K562 (cell line): ENCODE measurements at regions not wholly inside any gene's neighbourhood (a gene's known extent, or its start where the extent isn't known, plus 50 kb on each side); places are given as distances from the start of the nearest gene placed in this dataset.

Experiments used
- ATAC-seq: fragments of 200-7000 bp; cut with Tn5 transposase; 3 replicates; pipeline ENCODE4 v1.9.1; 2020; ENCODE audit warnings: moderate library complexity
- BruUV-seq: library from RNA; stranded (reverse); fragments of 400-500 nt; replicated peaks from 2 replicates; lab custom pipeline; 2021; lab: Mats Ljungman, UMichigan
- CTCF ChIA-PET: fragments of 300-600 bp; formaldehyde crosslinking; extraction: SDS; loops from one replicate; lab custom pipeline; 2021; ENCODE audit warnings: low intra/inter-chr PET ratio; lab: Yijun Ruan, JAX
- POLR2A ChIA-PET: fragments of 300-600, 350-650 bp; sonication (Branson Sonifier 250); formaldehyde crosslinking; extraction: SDS; loops from one replicate; lab custom pipeline; 2021; ENCODE audit warnings: antibody characterized with exemption, inconsistent platforms; lab: Yijun Ruan, JAX
- DNase-seq, 4 experiments: peaks; one replicate each; pipeline versions ENCODE4 v3.0.0 to v3.0.0-alpha.2; 2011 to 2018; ENCODE audit warnings: low spot score in 3 of 4, mixed read lengths in 3 of 4; ENCODE audit errors: extremely low read depth in 1 of 4
- FAIRE-seq: peaks from 2 replicates; lab custom pipeline; 2011; peaks lifted over from hg19 to GRCh38; lab: Jason Lieb, UNC
- H2AFZ ChIP-seq: 2 replicates; pipeline ENCODE4 v1.6.0; 2011; ENCODE audit warnings: low read depth, low read length, control low read depth, inconsistent platforms
- H3K27ac ChIP-seq: fragments of 200-600 bp; 3 replicates; pipeline ENCODE4 v1.8.0; 2011; ENCODE audit warnings: low read depth, mild to moderate bottlenecking, control low read depth, inconsistent platforms, low read length, moderate library complexity, mixed read lengths; ENCODE audit errors: extremely low read depth
- H3K27me3 ChIP-seq, 2 experiments: fragments of 300-600 bp in 1 of 2; 2 replicates in 1 of 2; 3 replicates in 1 of 2; pipeline versions ENCODE4 v1.6.0 to v1.8.0; 2011; ENCODE audit warnings: inconsistent platforms in 2 of 2, low read length in 2 of 2, mild to moderate bottlenecking in 1 of 2, mixed read lengths in 1 of 2, moderate library complexity in 1 of 2; ENCODE audit not compliant: control insufficient read depth in 2 of 2, insufficient read depth in 2 of 2
- H3K36me3 ChIP-seq: fragments of 300-600 bp; 3 replicates; pipeline ENCODE4 v1.8.0; 2011; ENCODE audit warnings: mild to moderate bottlenecking, low read length, inconsistent platforms; ENCODE audit not compliant: control insufficient read depth, insufficient read depth
- H3K4me1 ChIP-seq, 2 experiments: fragments of 200-600 bp in 1 of 2; replicated peaks in 1 of 2; 2 replicates in 1 of 2; 3 replicates in 1 of 2; pipeline versions ENCODE4 v1.5.1 to v1.8.0; 2011; ENCODE audit warnings: inconsistent platforms in 2 of 2, low read length in 2 of 2, mild to moderate bottlenecking in 1 of 2, mixed read lengths in 1 of 2, moderate library complexity in 1 of 2; ENCODE audit not compliant: control insufficient read depth in 2 of 2, insufficient read depth in 2 of 2
- H3K4me2 ChIP-seq: 2 replicates; pipeline ENCODE4 v1.6.1; 2011; ENCODE audit warnings: low read length, control low read depth, inconsistent platforms, mixed read lengths; ENCODE audit not compliant: insufficient read depth
- H3K4me3 ChIP-seq: fragments of 200-600 bp; sonication (generic), shearing (Covaris generic); 2 replicates; pipeline ENCODE4 v1.5.1; 2016; ENCODE audit warnings: control low read depth, inconsistent platforms
- H3K79me2 ChIP-seq: fragments of 200-600 bp; 3 replicates; pipeline ENCODE4 v1.8.0; 2011; ENCODE audit warnings: low read length, inconsistent platforms; ENCODE audit not compliant: control insufficient read depth, insufficient read depth
- H3K9ac ChIP-seq, 2 experiments: 2 replicates each; pipeline versions ENCODE4 v1.6.0 to v1.6.1; 2011; ENCODE audit warnings: low read depth in 2 of 2, low read length in 2 of 2, control low read depth in 1 of 2, inconsistent platforms in 1 of 2, mild to moderate bottlenecking in 1 of 2, mixed read lengths in 1 of 2; ENCODE audit not compliant: insufficient read depth in 1 of 2
- H3K9me1 ChIP-seq: one replicate; pipeline ENCODE4 v1.6.0; 2011; ENCODE audit warnings: inconsistent platforms, mild to moderate bottlenecking, low read length, moderate library complexity; ENCODE audit not compliant: control insufficient read depth, insufficient read depth
- H3K9me3 ChIP-seq: replicated peaks from 2 replicates; pipeline ENCODE4 v1.5.1; 2011; ENCODE audit warnings: low read depth, low read length, inconsistent platforms; ENCODE audit not compliant: control insufficient read depth, insufficient read depth
- H4K20me1 ChIP-seq: replicated peaks from 2 replicates; pipeline ENCODE4 v1.6.1; 2011; ENCODE audit warnings: low read length, inconsistent platforms, mixed read lengths; ENCODE audit not compliant: control insufficient read depth, insufficient read depth
- FOSL1 ChIP-seq: fragments of 200-800 bp; sonication (Bioruptor generic); conservative IDR thresholded peaks from 2 replicates; pipeline ENCODE4 v1.6.1; 2016; ENCODE audit warnings: missing genetic modification characterization, missing compliant biosample characterization
- PTBP1 ChIP-seq: fragments of 200-400 bp; formaldehyde crosslinking; IDR thresholded peaks from 2 replicates; pipeline ENCODE4 v1.6.1; 2017; ENCODE audit warnings: low read depth, low read length
- RFX5 ChIP-seq: IDR thresholded peaks from 2 replicates; pipeline ENCODE4 v1.6.1; 2011; ENCODE audit warnings: low read depth, mild to moderate bottlenecking, improper control_type of control experiment, low read length
- SMARCA4 ChIP-seq: fragments of 450-650 bp; IDR thresholded peaks from 2 replicates; pipeline ENCODE4 v1.6.1; 2016
- WGBS: fragments of 100-300 bp; shearing (Covaris generic); methylation state at CpG from one replicate; pipeline ENCODE4 v1.1.6; 2016; ENCODE audit warnings: low coverage, mixed read lengths; ENCODE audit not compliant: insufficient coverage; ENCODE audit errors: missing lambda C conversion rate; 5-methylcytosine and 5-hydroxymethylcytosine counted together
- in situ Hi-C: fragments of 300-500 bp; cut with MboI; formaldehyde crosslinking; loops from 4 replicates; pipeline ENCODE4 v1.15.0; 2018; ENCODE audit warnings: inconsistent platforms, mixed read lengths
- intact Hi-C: fragments of 100-400 bp; cut with micrococcal nuclease; formaldehyde crosslinking; loops from 2 replicates; pipeline ENCODE4 v1.14.2; 2022
- TF ChIP-seq, protein P1 (sequence below), 3 experiments: fragments of 200-800 bp in 1 of 3; fragments of 250-450 bp in 1 of 3; fragments of 450-650 bp in 1 of 3; sonication (Bioruptor Pico) in 1 of 3; sonication (Bioruptor generic) in 1 of 3; formaldehyde crosslinking in 1 of 3; IDR thresholded peaks; 2 replicates each; pipeline versions ENCODE4 v1.6.1 to v1.8.0; 2016 to 2022; ENCODE audit warnings: mild to moderate bottlenecking in 2 of 3, missing genetic modification characterization in 2 of 3, missing compliant biosample characterization in 1 of 3, moderate library complexity in 1 of 3
- TF ChIP-seq, protein P2 (sequence below): IDR thresholded peaks from 3 replicates; pipeline ENCODE4 v1.6.1; 2011; ENCODE audit warnings: borderline replicate concordance, mild to moderate bottlenecking, moderate library complexity; ENCODE audit not compliant: insufficient read length; ENCODE audit errors: extremely low read depth
- TF ChIP-seq, protein P3 (sequence below): fragments of 250-450 bp; sonication (Bioruptor Pico); IDR thresholded peaks from 2 replicates; pipeline ENCODE4 v1.5.1; 2021; ENCODE audit warnings: mild to moderate bottlenecking
- TF ChIP-seq, protein P4 (sequence below): fragments of 250-450 bp; sonication (Bioruptor Pico); IDR thresholded peaks from 2 replicates; pipeline ENCODE4 v1.8.0; 2021; ENCODE audit warnings: moderate library complexity, mild to moderate bottlenecking, inconsistent platforms
- TF ChIP-seq, protein P5 (sequence below): fragments of 450-650 bp; formaldehyde crosslinking; IDR thresholded peaks from 2 replicates; pipeline ENCODE4 v1.4.0; 2020; ENCODE audit warnings: mild to moderate bottlenecking

DNA sequence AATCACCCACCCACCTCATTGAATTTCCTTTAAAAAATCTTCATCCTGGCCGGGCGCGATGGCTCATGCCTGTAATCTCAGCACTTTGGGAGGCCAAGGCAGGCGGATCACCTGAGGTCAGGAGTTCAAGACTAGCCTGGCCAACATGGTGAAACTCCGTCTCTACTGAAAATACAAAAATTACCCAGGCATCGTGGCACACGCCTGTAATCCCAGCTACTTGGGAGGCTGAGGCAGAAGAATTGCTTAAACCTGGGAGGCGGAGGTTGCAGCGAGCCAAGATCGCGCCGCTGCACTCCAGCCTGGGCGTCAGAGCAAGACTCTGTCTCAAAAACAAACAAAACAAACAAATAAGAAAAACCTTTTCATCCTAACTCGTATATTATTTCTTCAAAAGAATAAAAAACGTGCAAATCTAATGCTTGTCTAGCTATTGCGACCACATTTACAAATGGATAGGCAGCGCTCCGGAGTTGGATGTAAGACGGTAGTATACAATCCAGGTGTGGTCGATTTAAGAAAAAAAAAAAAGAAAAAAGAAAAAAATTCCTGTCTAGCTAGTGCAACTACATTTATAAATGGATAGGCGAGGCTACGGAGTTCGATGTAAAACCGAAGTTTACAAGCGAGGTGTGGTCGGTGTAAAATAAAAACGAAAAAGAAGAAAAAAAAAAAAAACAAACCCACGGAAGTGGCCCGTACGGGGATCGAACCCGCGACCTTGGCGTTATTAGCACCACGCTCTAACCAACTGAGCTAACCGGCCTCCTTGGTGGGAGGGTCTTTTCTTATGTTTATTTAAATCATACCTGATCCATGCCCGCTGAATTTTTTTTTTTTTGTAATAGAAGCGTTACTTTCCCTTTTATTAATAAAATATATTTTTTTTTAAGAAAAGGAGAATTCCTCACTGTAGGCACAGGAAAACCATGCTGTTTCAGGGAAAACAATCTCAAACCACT, 70.7 kb upstream of the PRSS16 start:
- ChIA-PET POLR2A (interaction anchor here (0.6 to 1.8 kb wide), 10 partner anchors 11 to 682 kb away, joined by 3 to 9 read pairs (median 4); a partner anchor contains a TSS), CTCF (interaction anchor here (0.7 to 1.1 kb wide), 3 partner anchors 14 to 37 kb away, joined by 3 to 4 read pairs (median 3); no protein-coding TSS in a partner anchor)
- Histone ChIP-seq H2AFZ (peak overlapping the region; percentile 99), H3K36me3 (no peaks in the 10 kb centered on the region), H3K79me2 (no peaks in the 10 kb centered on the region), H4K20me1 (no peaks in the 10 kb centered on the region), H3K4me3 (peak overlapping the region; percentile 74), H3K9ac (peak overlapping the region; percentile 83 to 93), H3K4me2 (peak overlapping the region; percentile 94), H3K9me1 (no peaks in the 10 kb centered on the region), H3K4me1 (peaks cover 20 to 32% of the 10 kb centered on the region in 2 experiments; a peak in 4 of 5 replicates), H3K27ac (peak overlapping the region; percentile 73), H3K27me3 (no peaks in the 10 kb centered on the region), H3K9me3 (peaks cover 8% of the 10 kb centered on the region)
- intact Hi-C loops (loop anchor here (5.0 kb wide), 1 partner anchor 35 kb away; no protein-coding TSS in a partner anchor), in situ Hi-C loops (loop anchor here (5.0 kb wide), 1 partner anchor 510 kb away; no protein-coding TSS in a partner anchor)
- DNase-seq, result peak; percentile 48 to 79 (median 60)
- no TSS peak for BruUV-seq
- 1% methylated on average over 38 of the region's 38 CpGs for WGBS
- no peak for FAIRE-seq
- peak; percentile 65 for ATAC-seq
- TF ChIP-seq, protein P1, sequence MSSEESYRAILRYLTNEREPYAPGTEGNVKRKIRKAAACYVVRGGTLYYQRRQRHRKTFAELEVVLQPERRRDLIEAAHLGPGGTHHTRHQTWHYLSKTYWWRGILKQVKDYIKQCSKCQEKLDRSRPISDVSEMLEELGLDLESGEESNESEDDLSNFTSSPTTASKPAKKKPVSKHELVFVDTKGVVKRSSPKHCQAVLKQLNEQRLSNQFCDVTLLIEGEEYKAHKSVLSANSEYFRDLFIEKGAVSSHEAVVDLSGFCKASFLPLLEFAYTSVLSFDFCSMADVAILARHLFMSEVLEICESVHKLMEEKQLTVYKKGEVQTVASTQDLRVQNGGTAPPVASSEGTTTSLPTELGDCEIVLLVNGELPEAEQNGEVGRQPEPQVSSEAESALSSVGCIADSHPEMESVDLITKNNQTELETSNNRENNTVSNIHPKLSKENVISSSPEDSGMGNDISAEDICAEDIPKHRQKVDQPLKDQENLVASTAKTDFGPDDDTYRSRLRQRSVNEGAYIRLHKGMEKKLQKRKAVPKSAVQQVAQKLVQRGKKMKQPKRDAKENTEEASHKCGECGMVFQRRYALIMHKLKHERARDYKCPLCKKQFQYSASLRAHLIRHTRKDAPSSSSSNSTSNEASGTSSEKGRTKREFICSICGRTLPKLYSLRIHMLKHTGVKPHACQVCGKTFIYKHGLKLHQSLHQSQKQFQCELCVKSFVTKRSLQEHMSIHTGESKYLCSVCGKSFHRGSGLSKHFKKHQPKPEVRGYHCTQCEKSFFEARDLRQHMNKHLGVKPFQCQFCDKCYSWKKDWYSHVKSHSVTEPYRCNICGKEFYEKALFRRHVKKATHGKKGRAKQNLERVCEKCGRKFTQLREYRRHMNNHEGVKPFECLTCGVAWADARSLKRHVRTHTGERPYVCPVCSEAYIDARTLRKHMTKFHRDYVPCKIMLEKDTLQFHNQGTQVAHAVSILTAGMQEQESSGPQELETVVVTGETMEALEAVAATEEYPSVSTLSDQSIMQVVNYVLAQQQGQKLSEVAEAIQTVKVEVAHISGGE (CRISPR knock-in tag; IDR thresholded peaks at IDR 0.05), result no peak
- TF ChIP-seq, protein P2, sequence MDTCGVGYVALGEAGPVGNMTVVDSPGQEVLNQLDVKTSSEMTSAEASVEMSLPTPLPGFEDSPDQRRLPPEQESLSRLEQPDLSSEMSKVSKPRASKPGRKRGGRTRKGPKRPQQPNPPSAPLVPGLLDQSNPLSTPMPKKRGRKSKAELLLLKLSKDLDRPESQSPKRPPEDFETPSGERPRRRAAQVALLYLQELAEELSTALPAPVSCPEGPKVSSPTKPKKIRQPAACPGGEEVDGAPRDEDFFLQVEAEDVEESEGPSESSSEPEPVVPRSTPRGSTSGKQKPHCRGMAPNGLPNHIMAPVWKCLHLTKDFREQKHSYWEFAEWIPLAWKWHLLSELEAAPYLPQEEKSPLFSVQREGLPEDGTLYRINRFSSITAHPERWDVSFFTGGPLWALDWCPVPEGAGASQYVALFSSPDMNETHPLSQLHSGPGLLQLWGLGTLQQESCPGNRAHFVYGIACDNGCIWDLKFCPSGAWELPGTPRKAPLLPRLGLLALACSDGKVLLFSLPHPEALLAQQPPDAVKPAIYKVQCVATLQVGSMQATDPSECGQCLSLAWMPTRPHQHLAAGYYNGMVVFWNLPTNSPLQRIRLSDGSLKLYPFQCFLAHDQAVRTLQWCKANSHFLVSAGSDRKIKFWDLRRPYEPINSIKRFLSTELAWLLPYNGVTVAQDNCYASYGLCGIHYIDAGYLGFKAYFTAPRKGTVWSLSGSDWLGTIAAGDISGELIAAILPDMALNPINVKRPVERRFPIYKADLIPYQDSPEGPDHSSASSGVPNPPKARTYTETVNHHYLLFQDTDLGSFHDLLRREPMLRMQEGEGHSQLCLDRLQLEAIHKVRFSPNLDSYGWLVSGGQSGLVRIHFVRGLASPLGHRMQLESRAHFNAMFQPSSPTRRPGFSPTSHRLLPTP, result peak; percentile 94
- TF ChIP-seq FOSL1 (tag) (peak; percentile 23; the same call in 1 of the 2 replicates), PTBP1 (no peak), RFX5 (peak; percentile 78; the same call in 1 of the 2 replicates), SMARCA4 (peak; percentile 78)
- TF ChIP-seq, protein P3, sequence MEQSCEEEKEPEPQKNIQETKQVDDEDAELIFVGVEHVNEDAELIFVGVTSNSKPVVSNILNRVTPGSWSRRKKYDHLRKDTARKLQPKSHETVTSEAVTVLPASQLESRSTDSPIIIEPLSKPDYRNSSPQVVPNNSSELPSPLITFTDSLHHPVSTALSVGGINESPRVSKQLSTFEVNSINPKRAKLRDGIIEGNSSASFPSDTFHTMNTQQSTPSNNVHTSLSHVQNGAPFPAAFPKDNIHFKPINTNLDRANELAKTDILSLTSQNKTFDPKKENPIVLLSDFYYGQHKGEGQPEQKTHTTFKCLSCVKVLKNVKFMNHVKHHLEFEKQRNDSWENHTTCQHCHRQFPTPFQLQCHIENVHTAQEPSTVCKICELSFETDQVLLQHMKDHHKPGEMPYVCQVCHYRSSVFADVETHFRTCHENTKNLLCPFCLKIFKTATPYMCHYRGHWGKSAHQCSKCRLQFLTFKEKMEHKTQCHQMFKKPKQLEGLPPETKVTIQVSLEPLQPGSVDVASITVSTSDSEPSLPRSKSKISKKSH (CRISPR knock-in tag), result no peak
- TF ChIP-seq, protein P4, sequence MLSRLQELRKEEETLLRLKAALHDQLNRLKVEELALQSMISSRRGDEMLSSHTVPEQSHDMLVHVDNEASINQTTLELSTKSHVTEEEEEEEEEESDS (CRISPR knock-in tag), result no peak
- TF ChIP-seq, protein P5, sequence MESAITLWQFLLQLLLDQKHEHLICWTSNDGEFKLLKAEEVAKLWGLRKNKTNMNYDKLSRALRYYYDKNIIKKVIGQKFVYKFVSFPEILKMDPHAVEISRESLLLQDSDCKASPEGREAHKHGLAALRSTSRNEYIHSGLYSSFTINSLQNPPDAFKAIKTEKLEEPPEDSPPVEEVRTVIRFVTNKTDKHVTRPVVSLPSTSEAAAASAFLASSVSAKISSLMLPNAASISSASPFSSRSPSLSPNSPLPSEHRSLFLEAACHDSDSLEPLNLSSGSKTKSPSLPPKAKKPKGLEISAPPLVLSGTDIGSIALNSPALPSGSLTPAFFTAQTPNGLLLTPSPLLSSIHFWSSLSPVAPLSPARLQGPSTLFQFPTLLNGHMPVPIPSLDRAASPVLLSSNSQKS (CRISPR knock-in tag), result no peak
